ENCODE measurements at regions not wholly inside any gene's neighbourhood (a gene's known extent, or its start where the extent isn't known, plus 50 kb on each side); places are given as distances from the start of the nearest gene placed in this dataset.
"Not testable (repeated sequence)": the region's sequence is repeated elsewhere in the genome, so short reads cannot be mapped to it uniquely, and the experiment has no call there.

DNA sequence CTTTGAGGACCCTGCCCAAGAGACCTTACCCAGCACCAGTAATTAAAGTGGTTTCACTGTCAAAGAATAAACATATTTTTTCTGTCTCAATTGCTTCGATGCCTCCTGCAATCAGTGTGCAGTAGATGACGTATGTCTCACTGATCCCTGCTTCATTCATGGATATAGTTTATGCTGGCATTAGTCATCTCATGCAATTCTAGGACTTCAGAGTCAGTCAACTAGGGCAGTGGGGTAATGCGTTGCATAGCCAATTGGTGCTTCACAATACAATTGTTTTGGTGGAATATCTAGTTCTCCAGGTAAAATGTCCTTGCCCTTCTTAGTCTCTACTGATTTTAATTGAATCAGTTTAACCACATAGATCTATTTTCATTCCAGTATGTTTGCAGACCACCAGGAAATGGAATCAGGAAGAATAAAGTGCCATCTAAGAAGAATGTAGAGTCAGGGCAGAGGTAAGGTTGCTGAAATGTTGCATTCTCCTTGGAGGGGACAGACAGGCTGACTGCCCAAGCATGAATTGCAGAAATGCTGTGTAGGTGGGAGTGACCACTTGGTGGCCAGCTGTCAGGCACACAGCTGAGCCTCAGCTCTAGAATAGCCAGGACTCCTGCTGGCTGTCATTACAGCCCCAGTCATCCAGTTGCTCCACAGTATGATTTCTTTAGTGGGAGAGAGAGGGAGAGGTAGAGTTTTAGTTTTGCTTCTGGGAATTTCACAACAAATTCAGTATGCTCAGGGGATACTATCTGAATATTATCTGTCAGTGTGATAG, 73.5 kb upstream of the MEGF10 start:
- DNase-seq = no peak

DNA sequence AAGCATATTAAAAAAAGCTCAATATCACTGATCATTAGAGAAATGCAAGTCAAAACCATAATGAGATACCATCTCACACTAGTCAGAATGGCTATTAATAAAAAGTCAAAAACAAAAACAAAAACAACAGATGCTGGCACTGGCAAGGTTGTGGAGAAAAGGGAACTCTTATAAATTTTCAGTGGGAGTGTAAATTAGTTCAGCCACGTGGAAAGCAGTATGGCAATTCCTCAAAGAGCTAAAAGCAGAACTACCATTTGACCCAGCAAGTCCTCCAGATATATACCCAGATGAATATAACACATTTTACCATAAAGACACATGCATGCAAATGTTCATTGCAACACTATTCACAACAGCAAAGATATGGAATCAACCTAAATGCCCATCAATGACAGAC, 68.7 kb upstream of the MEGF10 start:
- DNase-seq = not testable (repeated sequence)

DNA sequence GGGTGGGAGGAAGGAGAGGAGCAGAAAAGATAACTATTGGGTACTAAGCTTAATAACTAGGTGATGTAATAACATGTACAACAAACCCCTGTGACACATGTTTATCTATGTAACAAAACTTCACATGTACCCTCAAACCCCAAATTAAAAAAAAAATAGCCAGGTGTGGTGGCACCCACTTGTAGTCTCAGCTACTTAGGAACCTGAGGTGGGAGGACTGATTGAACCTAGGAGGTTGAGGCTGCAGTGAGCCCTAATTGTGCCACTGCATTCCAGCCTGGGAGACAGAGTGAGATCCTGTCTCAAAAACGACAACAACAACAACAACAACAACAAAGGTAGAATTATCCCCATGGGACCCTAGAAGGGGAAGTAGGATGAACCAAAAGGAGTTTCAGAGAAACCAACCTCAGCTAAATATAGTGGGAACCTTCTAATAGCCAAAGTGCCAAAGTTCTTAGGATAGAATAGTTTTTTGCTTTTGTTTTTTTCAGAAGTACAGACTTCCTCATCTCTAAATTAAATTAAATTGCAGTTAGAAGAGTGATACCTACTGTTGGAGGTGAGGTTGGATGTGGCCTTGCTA, 67.9 kb upstream of the MEGF10 start:
- not testable (repeated sequence) for DNase-seq

DNA sequence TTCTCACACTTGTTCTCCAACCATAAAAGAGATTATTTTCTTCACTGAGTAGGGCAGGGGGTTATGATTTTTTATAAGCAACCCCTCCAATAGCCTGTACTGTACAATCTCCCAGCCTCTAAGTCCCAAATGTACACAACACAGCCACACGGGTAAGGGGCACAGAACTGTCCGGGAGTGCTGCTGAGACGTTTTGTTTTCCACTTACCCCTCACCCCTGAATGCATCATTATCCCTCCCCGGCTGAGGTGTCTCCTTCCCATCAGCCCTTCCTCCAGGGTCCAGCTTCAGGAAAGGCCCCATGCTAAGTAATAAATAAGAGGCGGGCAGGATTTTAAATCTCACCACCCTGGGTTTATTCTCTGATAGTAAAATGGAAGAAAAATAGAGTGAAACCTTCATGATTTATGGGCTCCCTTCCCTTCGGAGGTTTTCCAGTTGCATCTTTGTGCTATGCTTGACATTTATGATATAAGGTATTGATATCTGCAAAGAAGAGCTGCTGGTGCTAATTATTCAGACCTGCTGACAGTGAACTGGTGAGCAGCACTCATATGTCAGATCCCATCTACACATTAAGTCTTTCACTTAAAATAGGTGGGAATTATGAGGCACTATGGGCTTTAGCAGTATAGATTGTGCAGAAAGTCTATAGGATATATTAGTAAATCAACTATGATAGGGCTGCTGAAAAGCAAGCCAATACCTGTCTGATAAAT, 67.2 kb upstream of the MEGF10 start:
- no peak for DNase-seq

DNA sequence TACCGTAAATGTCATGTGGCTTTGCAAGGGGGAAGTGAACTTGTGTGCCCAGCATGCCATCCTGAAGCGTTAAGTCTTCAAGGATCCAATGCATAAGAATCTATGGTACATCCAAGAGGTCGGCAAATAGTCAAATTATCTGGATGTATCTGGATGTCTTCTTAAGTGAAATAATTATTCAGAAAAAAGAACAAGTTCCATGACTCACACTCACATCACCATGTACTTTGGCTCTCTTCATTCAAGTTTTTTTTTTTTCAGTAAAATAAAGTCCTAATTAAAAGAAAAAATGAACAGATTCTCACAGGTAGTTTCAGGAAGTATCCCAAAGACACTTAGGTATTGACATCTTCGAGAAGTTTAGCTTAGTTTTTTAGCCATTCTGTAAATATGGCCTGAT, 62.7 kb upstream of the MEGF10 start:
- no peak for DNase-seq

DNA sequence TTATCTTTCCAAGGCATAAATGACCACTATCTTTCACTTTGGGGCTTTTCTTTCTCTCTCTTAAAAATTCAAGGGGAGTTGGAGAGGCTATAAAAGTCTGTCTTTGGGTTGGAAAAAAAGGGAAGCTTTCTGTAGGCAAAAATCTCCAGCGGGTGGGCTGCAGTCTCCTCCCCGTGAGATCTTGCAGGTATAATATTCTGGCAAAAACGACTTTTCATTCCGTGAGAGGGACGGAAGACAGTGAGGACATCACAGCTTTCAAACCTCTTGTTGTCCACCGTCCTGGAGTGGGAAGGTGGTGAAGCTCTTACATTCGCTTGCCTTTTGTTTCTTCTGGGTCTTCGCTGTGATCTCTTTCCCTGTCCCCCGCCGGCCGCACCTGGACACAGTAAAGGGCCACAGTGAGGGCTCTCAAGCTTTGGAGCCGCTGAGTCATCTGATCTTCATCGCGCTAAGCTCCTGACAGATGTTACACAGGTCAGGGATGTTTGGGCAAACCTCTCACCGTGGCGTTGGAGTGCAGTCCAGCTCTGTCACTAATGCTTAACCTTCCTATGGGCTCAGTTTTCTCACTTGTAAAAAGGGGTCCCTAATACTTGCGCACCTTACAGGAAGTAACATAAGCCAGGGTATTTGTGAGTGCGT, 61.9 kb upstream of the MEGF10 start:
- DNase-seq = peak; percentile 30

DNA sequence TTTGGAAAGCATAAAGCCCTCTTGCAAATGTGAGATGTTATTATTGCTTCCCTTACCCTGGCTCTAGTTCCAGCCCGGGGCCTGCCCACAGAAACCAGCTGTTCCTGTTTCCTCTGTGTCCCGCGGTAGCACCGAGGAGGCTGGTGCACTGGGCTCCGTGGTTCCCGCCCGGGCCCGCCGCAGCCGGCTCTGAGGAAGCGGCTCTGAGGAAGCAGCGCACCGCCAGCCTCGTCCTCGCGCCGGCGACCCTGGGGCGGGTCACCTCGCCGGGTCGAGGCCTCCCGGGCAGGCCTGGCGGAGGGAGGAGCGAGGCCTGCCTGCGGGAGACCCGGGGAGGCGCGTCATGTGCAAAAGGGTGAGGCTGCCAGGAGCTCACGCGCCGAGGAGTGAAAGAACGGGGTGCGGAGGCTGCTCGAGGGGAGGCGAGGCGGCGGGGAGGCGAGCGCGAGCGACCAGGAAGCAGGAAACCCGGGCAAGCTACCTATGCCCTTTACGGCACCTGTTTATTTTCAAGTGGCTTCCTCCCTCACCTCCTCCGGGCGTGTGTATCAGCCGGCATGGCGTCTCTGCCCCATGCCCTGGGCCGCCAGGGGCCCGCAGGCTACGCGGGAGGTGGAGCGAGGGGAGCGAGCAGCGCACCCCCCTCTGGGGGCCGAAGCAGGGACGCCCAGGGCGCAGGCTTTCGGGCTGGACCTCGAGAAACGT, 61.3 kb upstream of the MEGF10 start:
- peak; percentile 63 for DNase-seq

DNA sequence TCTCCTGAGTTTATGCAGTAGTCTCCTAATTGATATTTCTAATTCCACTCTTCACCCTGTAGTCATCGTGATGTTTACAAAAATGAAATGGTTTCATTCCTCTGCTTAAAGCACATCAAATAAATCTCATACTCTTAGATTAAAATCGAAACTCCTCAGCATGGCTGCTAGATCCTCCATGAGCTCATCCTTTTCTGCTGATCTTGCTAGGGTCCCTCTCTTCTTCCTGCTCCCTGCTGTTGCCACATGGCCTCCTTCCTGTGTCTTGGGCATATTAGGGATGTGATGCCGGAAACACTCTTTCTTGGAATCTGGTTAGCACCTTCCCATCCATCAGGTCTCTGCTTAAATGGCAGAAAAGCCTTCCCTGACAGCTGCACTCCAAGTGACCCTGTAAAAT, 59.5 kb upstream of the MEGF10 start:
- DNase-seq = no peak

DNA sequence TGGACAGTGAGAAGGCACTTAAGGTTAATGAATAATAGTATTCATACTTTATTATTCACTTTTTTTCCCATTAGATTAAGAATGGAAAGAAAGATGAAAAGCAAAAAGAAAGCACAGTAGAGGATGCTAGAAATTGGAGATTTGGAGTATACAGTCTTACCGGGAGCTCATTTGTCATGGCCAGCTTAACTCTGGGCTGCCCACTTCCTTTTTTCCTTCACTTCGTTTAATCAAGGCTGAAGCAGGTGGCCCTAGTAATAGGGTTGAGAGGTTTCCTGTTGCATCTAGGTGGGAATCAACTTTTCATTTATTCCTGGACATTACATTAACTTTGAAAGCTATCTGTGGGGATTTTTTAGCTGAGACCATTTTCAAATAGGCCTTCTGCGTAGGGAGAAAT, 57.0 kb upstream of the MEGF10 start:
- DNase-seq = no peak

DNA sequence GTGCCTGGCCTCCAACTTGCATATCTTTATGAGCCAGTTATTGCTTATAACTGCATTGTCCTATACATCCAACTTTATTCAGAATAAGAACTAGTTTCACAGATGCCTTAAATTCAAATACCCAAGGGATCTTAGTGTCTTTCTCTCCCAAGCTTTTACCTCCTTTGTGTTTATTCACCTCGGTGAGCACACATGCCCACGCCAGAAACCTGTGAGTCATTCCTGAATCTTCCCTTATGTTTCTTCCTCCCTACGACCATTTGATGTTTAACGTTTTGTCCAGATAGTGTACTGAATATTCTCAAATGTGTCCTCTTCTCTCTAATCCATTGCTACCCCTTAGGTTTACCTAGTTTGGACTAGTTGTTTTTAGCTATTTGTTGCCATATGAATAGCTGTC, 55.5 kb upstream of the MEGF10 start:
- DNase-seq = no peak

DNA sequence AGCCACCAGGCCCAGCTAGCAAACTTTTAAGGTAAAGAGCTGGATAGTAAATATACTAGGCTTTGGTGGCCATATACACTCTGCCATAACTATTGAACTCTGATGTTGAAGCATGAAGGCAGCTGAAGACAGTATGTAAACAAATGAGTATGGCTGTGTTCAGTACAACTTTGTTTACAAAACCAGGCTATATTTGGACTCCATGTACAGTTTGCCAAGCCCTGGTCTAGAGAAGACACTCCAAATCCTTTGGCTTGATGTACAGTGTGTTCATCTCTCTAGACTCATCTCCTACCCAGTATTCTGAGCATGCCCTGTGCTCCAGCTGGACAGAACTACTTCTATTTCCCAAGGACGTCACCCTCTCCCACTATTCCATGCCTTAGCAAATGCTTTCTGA, 54.3 kb upstream of the MEGF10 start:
- no peak for DNase-seq
